H1 (cell line): ENCODE measurements at regions not wholly inside any gene's neighbourhood (a gene's known extent, or its start where the extent isn't known, plus 50 kb on each side); places are given as distances from the start of the nearest gene placed in this dataset.

Experiments used
- CTCF ChIA-PET: fragments of 300-600 bp; sonication (Branson Sonifier 250); formaldehyde crosslinking; loops from one replicate; lab custom pipeline; 2021; ENCODE audit not compliant: partially characterized antibody; lab: Charles Lee
- POLR2A ChIA-PET: fragments of 300-600 bp; sonication (Branson Sonifier 250); formaldehyde crosslinking; loops from one replicate; lab custom pipeline; 2021; ENCODE audit warnings: inconsistent platforms; ENCODE audit not compliant: partially characterized antibody; lab: Charles Lee
- DNase-seq, 2 experiments: peaks; one replicate each; pipeline versions ENCODE4 v3.0.0 to v3.0.0-alpha.2; 2010 to 2022; ENCODE audit warnings: low spot score in 2 of 2, low read depth in 1 of 2, mixed read lengths in 1 of 2
- FAIRE-seq: peaks from 2 replicates; lab custom pipeline; 2011; peaks lifted over from hg19 to GRCh38; lab: Jason Lieb, UNC
- H2AFZ ChIP-seq: 2 replicates; pipeline ENCODE4 v1.8.1; 2012; ENCODE audit warnings: low read length, inconsistent platforms
- H2AK5ac ChIP-seq: 2 replicates; pipeline ENCODE4 v1.6.1; 2013; ENCODE audit warnings: low read depth, low read length
- H2BK120ac ChIP-seq: replicated peaks from 2 replicates; pipeline ENCODE3; 2013; ENCODE audit warnings: low read depth, low read length, inconsistent platforms
- H2BK12ac ChIP-seq: 2 replicates; pipeline ENCODE4 v1.6.1; 2013; ENCODE audit warnings: low read depth, low read length
- H2BK15ac ChIP-seq: 2 replicates; pipeline ENCODE4 v1.6.1; 2013; ENCODE audit warnings: low read length
- H2BK20ac ChIP-seq: 2 replicates; pipeline ENCODE4 v1.6.1; 2013; ENCODE audit warnings: low read length
- H2BK5ac ChIP-seq: 2 replicates; pipeline ENCODE4 v1.6.1; 2013; ENCODE audit warnings: low read depth, low read length
- H3K14ac ChIP-seq: 2 replicates; pipeline ENCODE4 v1.6.1; 2013; ENCODE audit warnings: inconsistent platforms; ENCODE audit not compliant: insufficient read length
- H3K18ac ChIP-seq: 2 replicates; pipeline ENCODE4 v1.6.1; 2013; ENCODE audit warnings: low read length; ENCODE audit errors: extremely low read depth
- H3K23ac ChIP-seq: 2 replicates; pipeline ENCODE4 v1.6.1; 2013; ENCODE audit warnings: inconsistent platforms; ENCODE audit not compliant: insufficient read length
- H3K23me2 ChIP-seq: 2 replicates; pipeline ENCODE4 v1.6.1; 2013; ENCODE audit warnings: low read depth, low read length
- H3K27ac ChIP-seq: 2 replicates; pipeline ENCODE4 v1.6.1; 2011; ENCODE audit warnings: low read depth, low read length, inconsistent platforms
- H3K27me3 ChIP-seq, 4 experiments: replicated peaks in 1 of 4; 1 replicate in 1 of 4; 2 replicates in 3 of 4; pipeline versions ENCODE4 v1.6.1 to v1.8.1; 2011 to 2013; ENCODE audit warnings: low read length in 3 of 4, mild to moderate bottlenecking in 3 of 4, inconsistent platforms in 2 of 4, mixed read lengths in 2 of 4, moderate library complexity in 1 of 4; ENCODE audit not compliant: control insufficient read depth in 3 of 4, insufficient read depth in 3 of 4; ENCODE audit errors: extremely low read depth in 1 of 4
- H3K36me3 ChIP-seq, 4 experiments: 2 replicates each; pipeline versions ENCODE4 v1.6.1 to v1.8.1; 2011 to 2013; ENCODE audit warnings: mild to moderate bottlenecking in 4 of 4, low read length in 3 of 4, moderate library complexity in 2 of 4, control low read depth in 1 of 4, inconsistent platforms in 1 of 4; ENCODE audit not compliant: insufficient read depth in 4 of 4, control insufficient read depth in 2 of 4
- H3K4ac ChIP-seq: replicated peaks from 2 replicates; pipeline ENCODE3; 2013; ENCODE audit warnings: low read length, low read depth, mixed read lengths, inconsistent platforms; ENCODE audit not compliant: insufficient read length
- H3K4me1 ChIP-seq, 4 experiments: replicated peaks in 1 of 4; 1 replicate in 1 of 4; 2 replicates in 3 of 4; pipeline versions ENCODE4 v1.6.1 to v1.8.1; 2011 to 2013; ENCODE audit warnings: low read length in 3 of 4, inconsistent platforms in 2 of 4, mixed read lengths in 1 of 4; ENCODE audit not compliant: insufficient read depth in 4 of 4, control insufficient read depth in 3 of 4
- H3K4me2 ChIP-seq, 2 experiments: 2 replicates each; pipeline versions ENCODE4 v1.6.1 to v1.8.1; 2011 to 2013; ENCODE audit warnings: low read depth in 2 of 2, low read length in 2 of 2, control low read depth in 1 of 2, inconsistent platforms in 1 of 2, mild to moderate bottlenecking in 1 of 2; ENCODE audit not compliant: insufficient read depth in 1 of 2
- H3K4me3 ChIP-seq, 4 experiments: fragments of 200-600, 300-600 bp in 1 of 4; sonication (generic), shearing (Covaris generic), sonication (Bioruptor Twin) in 1 of 4; 2 replicates each; pipeline versions ENCODE4 v1.5.1 to v1.8.1; 2011 to 2016; ENCODE audit warnings: low read length in 4 of 4, low read depth in 3 of 4, control low read depth in 2 of 4, inconsistent platforms in 2 of 4, mild to moderate bottlenecking in 2 of 4, mixed read lengths in 1 of 4, moderate library complexity in 1 of 4; ENCODE audit not compliant: insufficient read depth in 2 of 4; ENCODE audit errors: extremely low read depth in 1 of 4
- H3K56ac ChIP-seq: replicated peaks from 2 replicates; pipeline ENCODE3; 2013; ENCODE audit warnings: low read depth, mild to moderate bottlenecking, mixed read lengths, low read length, inconsistent platforms; ENCODE audit not compliant: insufficient read length
- H3K79me1 ChIP-seq: 2 replicates; pipeline ENCODE4 v1.6.1; 2013; ENCODE audit warnings: low read depth, low read length, control low read depth
- H3K79me2 ChIP-seq, 2 experiments: 2 replicates each; pipeline versions ENCODE4 v1.6.1 to v1.8.1; 2012 to 2013; ENCODE audit warnings: low read length in 2 of 2, mild to moderate bottlenecking in 2 of 2, inconsistent platforms in 1 of 2; ENCODE audit not compliant: insufficient read depth in 2 of 2, control insufficient read depth in 1 of 2
- H3K9ac ChIP-seq, 4 experiments: replicated peaks in 1 of 4; 1 replicate in 1 of 4; 2 replicates in 3 of 4; pipeline versions ENCODE4 v1.6.1 to v1.8.1; 2011 to 2013; ENCODE audit warnings: low read depth in 3 of 4, low read length in 3 of 4, control low read depth in 2 of 4, mild to moderate bottlenecking in 2 of 4, moderate library complexity in 2 of 4, inconsistent platforms in 1 of 4; ENCODE audit errors: extremely low read depth in 1 of 4
- H3K9me3 ChIP-seq, 2 experiments: 2 replicates each; pipeline versions ENCODE4 v1.6.1 to v1.8.1; 2012 to 2013; ENCODE audit warnings: mild to moderate bottlenecking in 2 of 2, moderate library complexity in 2 of 2, control low read depth in 1 of 2, inconsistent platforms in 1 of 2, low read depth in 1 of 2, low read length in 1 of 2, mixed read lengths in 1 of 2; ENCODE audit not compliant: insufficient read depth in 2 of 2
- H4K20me1 ChIP-seq, 2 experiments: replicated peaks in 1 of 2; 2 replicates each; pipeline versions ENCODE3 to v1.8.1; 2011 to 2013; ENCODE audit warnings: inconsistent platforms in 2 of 2, low read length in 2 of 2, mild to moderate bottlenecking in 1 of 2; ENCODE audit not compliant: insufficient read depth in 2 of 2, control insufficient read depth in 1 of 2
- H4K5ac ChIP-seq: 2 replicates; pipeline ENCODE4 v1.6.1; 2013; ENCODE audit warnings: low read length, low read depth, mixed read lengths, inconsistent platforms; ENCODE audit not compliant: insufficient read length
- H4K8ac ChIP-seq: 2 replicates; pipeline ENCODE4 v1.8.0; 2013; ENCODE audit warnings: mild to moderate bottlenecking, moderate library complexity, low read length, inconsistent platforms; ENCODE audit not compliant: insufficient read depth; ENCODE audit errors: extremely low read depth
- H4K91ac ChIP-seq: replicated peaks from 2 replicates; pipeline ENCODE3; 2013; ENCODE audit warnings: low read length, mixed read lengths, inconsistent platforms; ENCODE audit not compliant: insufficient read length
- CBX8 ChIP-seq: fragments of 300-800, 300-1000 bp; sonication (generic); IDR thresholded peaks from 2 replicates; pipeline ENCODE4 v1.7.1; 2016; ENCODE audit warnings: low read depth, low read length, borderline replicate concordance
- RBBP5 ChIP-seq: IDR thresholded peaks from 2 replicates; pipeline ENCODE4 v1.7.1; 2012; ENCODE audit warnings: low read depth, mild to moderate bottlenecking, inconsistent platforms, low read length, moderate library complexity, borderline replicate concordance
- ZNF274 ChIP-seq: IDR thresholded peaks from 2 replicates; pipeline ENCODE4 v1.7.0; 2012; ENCODE audit warnings: low read length, borderline replicate concordance; ENCODE audit errors: extremely low read depth
- WGBS, 2 experiments: shearing (Covaris generic) in 1 of 2; methylation state at CpG; one replicate each; pipeline versions ENCODE4 v1.1.6 to v1.1.7; 2013 to 2015; ENCODE audit warnings: low lambda C conversion rate in 2 of 2, mixed read lengths in 2 of 2, inconsistent platforms in 1 of 2, low coverage in 1 of 2, missing lambda C conversion rate in 1 of 2; ENCODE audit not compliant: insufficient replicate concordance in 2 of 2, insufficient coverage in 1 of 2, insufficient read length in 1 of 2; ENCODE audit errors: extremely low coverage in 1 of 2, missing lambda C conversion rate in 1 of 2; 5-methylcytosine and 5-hydroxymethylcytosine counted together

DNA sequence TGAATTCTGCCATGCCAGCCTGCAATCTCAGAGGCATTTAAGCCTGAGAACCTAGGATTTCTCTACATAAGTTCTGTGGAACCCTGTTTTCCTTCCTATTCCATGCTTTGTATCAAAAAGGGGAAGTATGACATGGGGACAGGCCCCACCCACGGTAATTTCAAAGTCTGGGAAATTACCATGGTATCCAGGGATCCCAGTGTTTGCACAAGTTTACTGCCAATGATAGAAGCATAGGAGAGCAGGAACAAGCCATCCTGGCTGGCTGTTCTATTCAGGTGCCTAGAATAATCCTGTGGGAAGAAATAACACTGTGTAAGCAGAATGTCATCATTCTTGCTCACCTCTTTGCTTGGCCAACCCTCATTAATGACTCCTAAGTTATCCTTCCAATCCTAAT lies 53.8 kb upstream of the ATP1B1 start:
- no peak overlapping the region for H3K4me3 ChIP-seq
- H2BK12ac ChIP-seq: no peak overlapping the region
- H2BK20ac ChIP-seq: no peak overlapping the region
- H4K91ac ChIP-seq: no peak overlapping the region
- DNase-seq: no peak
- H3K18ac ChIP-seq: no peak overlapping the region
- no peak overlapping the region for H3K4ac ChIP-seq
- H4K8ac ChIP-seq: no peak overlapping the region
- H2BK120ac ChIP-seq: no peak overlapping the region
- no peak for FAIRE-seq
- H4K5ac ChIP-seq: no peak overlapping the region
- no peaks in the 10 kb centered on the region for H3K9me3 ChIP-seq
- H3K9ac ChIP-seq: no peak overlapping the region
- ChIA-PET CTCF (no interaction called here), POLR2A (no interaction called here)
- no peak overlapping the region for H2AFZ ChIP-seq
- 69% methylated on average over 1 of the region's 1 CpG; no CpG with 5 or more reads in 1 of the 2 experiments for WGBS, 2 experiments
- H3K4me1 ChIP-seq: no peaks in the 10 kb centered on the region
- no peak overlapping the region for H3K4me2 ChIP-seq
- no peaks in the 10 kb centered on the region for H3K79me2 ChIP-seq
- H2BK15ac ChIP-seq: no peak overlapping the region
- no peaks in the 10 kb centered on the region for H3K23me2 ChIP-seq
- no peak overlapping the region for H2AK5ac ChIP-seq
- no peaks in the 10 kb centered on the region for H3K79me1 ChIP-seq
- no peak overlapping the region for H3K27ac ChIP-seq
- H3K36me3 ChIP-seq: no peaks in the 10 kb centered on the region
- H3K14ac ChIP-seq: no peak overlapping the region
- no peak overlapping the region for H3K56ac ChIP-seq
- no peaks in the 10 kb centered on the region for H4K20me1 ChIP-seq
- H2BK5ac ChIP-seq: no peak overlapping the region
- no peaks in the 10 kb centered on the region for H3K27me3 ChIP-seq
- no peak overlapping the region for H3K23ac ChIP-seq
- TF ChIP-seq RBBP5: no peak
- no peak for TF ChIP-seq ZNF274
- no peak for TF ChIP-seq CBX8
